HG02678 (cell line): ENCODE measurements at regions not wholly inside any gene's neighbourhood (a gene's known extent, or its start where the extent isn't known, plus 50 kb on each side); places are given as distances from the start of the nearest gene placed in this dataset.
"Not testable (repeated sequence)": the region's sequence is repeated elsewhere in the genome, so short reads cannot be mapped to it uniquely, and the experiment has no call there.

Experiments used
- ATAC-seq: cut with Tn5 transposase; IDR thresholded peaks from one replicate; pipeline ENCODE4 v1.9.1; 2021; ENCODE audit warnings: mild to moderate bottlenecking, moderate library complexity; ENCODE audit not compliant: unreplicated experiment

DNA sequence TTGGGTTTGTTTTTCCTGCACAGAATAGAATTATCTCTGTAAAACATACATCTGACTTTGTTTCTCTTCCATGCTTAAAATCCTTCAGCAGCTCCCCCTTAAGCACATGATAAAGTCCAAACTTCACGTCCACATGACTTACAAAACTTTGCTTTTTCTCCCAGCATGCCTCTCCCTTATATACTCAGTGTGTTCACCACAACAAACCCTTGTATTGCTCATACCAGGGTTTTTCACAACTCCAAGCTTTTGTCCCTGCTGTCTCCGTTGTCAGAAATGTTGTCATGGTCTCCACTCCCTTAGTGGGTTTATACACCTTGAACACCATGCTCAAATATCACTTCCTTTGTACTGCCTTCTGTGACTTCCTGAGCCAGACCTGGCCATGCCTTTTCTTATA, 91.1 kb upstream of the MITF start:
- no peak for ATAC-seq

DNA sequence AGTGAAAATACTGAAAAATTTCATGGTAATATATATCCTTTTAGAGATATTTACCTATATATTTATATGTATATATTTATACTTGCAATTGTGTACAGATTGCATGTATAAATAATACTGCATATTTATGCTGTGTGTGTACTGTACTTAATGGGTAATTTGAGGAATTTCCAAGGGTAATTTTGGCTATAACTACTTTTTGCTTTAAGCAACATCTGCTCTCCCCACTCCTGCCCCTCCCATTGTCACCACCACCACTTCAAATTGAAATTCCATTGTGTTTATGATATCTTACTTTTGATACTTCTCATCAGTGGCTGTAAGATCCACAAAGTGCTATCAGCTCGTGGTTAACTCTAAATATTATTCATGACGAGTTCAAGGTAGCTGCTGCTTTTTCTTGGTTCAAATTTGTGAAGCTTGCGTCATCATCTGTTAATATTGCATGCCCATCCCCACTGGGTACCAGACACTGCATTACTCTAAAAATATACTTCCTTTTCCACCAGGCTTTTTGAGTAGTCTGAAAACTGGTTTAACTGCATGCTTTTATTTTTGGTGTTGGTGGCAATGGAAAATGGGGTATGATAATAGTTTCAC, 91.7 kb upstream of the MITF start:
- no peak for ATAC-seq

DNA sequence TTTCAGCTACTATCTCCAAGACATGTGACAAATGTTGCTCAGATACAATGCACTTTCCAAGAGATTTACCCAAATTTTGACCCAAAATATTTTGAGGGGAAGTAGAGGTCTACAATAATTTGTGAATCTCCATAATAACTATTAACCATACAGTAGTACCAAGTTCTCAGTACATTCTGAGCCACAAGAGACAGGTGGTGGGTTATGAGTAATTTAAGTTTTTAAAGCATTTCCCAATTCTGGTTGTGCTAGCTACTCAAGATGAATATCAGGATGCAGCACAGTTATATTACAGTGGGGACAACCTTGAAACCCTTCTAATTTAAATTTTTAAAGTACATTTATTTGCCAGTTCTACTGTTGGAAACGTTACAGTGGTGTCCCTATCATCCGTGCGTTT, 92.2 kb upstream of the MITF start:
- no peak for ATAC-seq

- ATAC-seq = no peak
Measured at GRCh38 chr3:69646287-69647067, 92.8 kb upstream of the MITF start.

GRCh38 chr3:69642606-69643005, 96.7 kb upstream of the MITF start:
- ATAC-seq = no peak

DNA sequence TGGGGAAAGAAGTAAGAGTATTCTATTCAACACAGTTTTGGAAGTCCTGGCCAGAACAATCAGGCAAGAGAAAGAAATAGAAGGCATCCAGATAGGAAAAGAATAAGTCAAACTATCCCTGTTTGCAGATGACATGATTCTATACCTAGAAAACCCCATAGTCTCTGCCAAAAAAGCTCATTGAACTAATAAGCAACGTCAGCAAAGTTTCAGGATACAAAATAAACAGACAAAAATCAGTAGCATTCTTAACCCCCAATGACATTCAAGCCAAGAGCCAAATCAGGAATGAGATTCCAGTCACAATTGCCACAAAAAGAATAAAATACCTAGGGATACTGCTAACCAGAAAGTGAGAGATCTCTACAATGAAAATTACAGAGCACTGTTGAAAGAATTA, 99.4 kb upstream of the MITF start:
- ATAC-seq = no peak

DNA sequence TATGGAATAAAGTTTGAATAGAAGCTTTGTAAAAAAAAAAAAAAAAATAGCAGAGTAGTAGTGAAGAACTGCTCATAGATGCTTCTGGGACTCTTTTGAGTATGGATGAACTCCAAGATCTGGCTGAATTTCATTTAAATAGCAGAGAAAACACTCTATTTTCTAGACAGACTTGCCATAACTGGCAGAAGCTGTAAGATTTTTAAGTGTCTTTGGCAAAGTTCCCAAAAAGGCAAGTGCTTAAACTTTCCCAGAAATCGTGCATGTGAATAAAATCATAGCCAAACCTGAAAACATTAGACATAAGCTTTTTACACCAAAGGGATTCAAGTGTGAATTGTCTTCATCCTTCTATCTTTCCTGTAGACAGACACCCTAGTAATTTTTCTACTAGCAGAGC, 110.3 kb upstream of the MITF start:
- ATAC-seq = no peak

- no peak for ATAC-seq
Measured at GRCh38 chr3:69613286-69613685, 126.0 kb upstream of the MITF start.

- no peak for ATAC-seq
Measured at GRCh38 chr3:69612791-69613190, 126.5 kb upstream of the MITF start.

- not testable (repeated sequence) for ATAC-seq
Measured at GRCh38 chr3:69609566-69609965, 129.7 kb upstream of the MITF start.

GRCh38 chr3:69607466-69608305, 131.6 kb upstream of the MITF start:
- ATAC-seq = no peak

- no peak for ATAC-seq
Measured at GRCh38 chr3:69605867-69606266, 133.4 kb upstream of the MITF start.

DNA sequence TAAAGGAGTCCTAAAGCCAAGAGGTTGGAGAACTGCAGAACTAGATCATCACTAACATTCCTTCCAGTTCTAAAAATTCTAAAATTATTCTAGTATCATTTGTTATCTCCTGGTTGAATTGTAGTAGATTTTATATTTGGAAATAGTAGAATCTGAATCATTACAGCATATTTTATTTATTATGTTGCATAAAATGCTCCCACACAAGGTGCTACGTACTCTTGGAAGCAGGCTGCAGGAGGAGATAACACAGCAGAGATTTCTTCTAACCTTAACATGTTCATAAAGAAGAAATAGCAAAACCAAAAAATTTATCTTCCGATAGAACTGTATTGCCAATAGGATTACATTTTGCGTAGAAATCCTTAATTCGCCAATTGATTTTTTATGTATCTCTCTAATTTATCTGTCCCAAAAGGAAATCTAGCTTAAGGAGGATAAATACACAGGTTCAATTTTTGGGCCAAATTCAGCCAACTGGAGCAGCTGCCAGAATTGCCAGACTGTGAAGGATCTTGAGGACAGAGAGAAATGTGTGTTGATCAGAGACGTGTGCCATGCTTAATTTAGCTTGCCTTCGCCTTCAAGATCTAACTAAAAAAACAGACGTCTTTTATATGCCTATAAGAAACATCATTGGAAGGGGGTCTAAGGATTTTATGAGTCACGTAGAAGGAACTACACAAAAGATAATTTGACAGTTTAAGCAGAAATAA, 134.4 kb upstream of the MITF start:
- ATAC-seq = no peak

- no peak for ATAC-seq
Measured at GRCh38 chr3:69602112-69602511, 137.2 kb upstream of the MITF start.

DNA sequence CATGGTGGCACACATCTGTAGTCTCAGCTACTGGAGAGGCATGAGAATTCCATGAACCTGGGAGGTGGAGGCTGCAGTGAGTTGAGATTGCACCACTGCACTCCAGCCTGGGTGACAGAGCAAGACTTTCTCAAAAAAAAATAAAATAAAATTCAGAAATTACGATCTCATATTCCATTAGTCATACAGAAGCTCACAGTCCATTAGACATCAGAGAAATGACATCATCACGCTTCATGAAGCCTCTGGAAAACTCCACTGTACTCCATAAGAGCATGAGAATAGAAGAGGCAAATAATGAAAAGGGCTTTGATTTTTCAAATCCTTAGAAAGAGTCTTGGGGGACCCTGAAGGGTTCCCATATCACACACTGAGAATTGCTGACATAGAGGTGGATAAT, 145.0 kb upstream of the MITF start:
- ATAC-seq = no peak

GRCh38 chr3:69591164-69591736, 148.0 kb upstream of the MITF start:
- ATAC-seq = no peak

- no peak for ATAC-seq
Measured at GRCh38 chr3:69590111-69590510, 149.2 kb upstream of the MITF start.

DNA sequence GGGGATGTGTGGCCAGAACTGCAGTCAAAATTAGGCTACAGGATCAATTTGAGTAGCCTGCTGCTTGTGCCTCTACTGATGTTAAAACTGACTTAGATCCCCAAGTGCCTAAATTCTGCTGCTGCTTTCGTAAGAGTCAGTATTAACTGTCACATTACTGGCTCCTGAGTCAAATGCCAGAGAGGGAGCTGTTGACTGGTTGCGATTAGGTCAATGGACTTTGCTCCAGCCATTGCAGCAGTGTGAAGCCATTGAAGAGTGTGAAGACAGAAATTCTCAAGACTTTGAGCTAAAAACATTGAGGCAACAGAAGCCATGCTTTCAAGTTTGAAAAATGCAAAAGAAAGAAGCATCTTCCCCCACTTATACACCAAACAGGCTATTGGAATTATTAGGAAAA, 151.1 kb upstream of the MITF start:
- ATAC-seq = no peak

- no peak for ATAC-seq
Measured at GRCh38 chr3:69585472-69585871, 153.8 kb upstream of the MITF start.

- no peak for ATAC-seq
Measured at GRCh38 chr3:69582044-69582443, 157.2 kb upstream of the MITF start.
